Stomach (tissue), 8 donors: ENCODE measurements at regions not wholly inside any gene's neighbourhood (a gene's known extent, or its start where the extent isn't known, plus 50 kb on each side); places are given as distances from the start of the nearest gene placed in this dataset.

Source experiments
- DNase-seq, 2 donors: peaks; one replicate each; pipeline versions ENCODE4 v3.0.0 to v3.0.0-alpha.2; 2013 to 2019
- H3K27ac ChIP-seq, 5 donors: fragments of 200-600 bp in 4 of 5; sonication (generic) in 4 of 5; one replicate each; pipeline ENCODE4 v1.5.1; 2013 to 2019; ENCODE audit warnings: mild to moderate bottlenecking in 1 of 5, moderate library complexity in 1 of 5
- H3K27me3 ChIP-seq, 3 donors: fragments of 200-600 bp; sonication (generic); one replicate each; pipeline ENCODE4 v1.5.1; 2017 to 2019; ENCODE audit warnings: mixed run types in 1 of 3
- H3K36me3 ChIP-seq, 4 donors: fragments of 200-600 bp; sonication (generic); 1 replicate in 3 of 4; 2 replicates in 1 of 4; pipeline ENCODE4 v1.5.1; 2016 to 2019
- H3K4me1 ChIP-seq, 4 donors: fragments of 200-600 bp; sonication (generic); one replicate each; pipeline ENCODE4 v1.5.1; 2016 to 2019
- H3K4me3 ChIP-seq, 4 donors: fragments of 200-600 bp; sonication (generic) in 3 of 4; one replicate each; pipeline ENCODE4 v1.5.1; 2016 to 2019; ENCODE audit warnings: mild to moderate bottlenecking in 1 of 4
- H3K9me3 ChIP-seq, 4 donors: fragments of 200-600 bp; sonication (generic); one replicate each; pipeline ENCODE4 v1.5.1; 2016 to 2019
- EP300 ChIP-seq: sonication (generic); formaldehyde crosslinking; IDR thresholded peaks from one replicate; pipeline ENCODE4 v1.6.1; 2017; ENCODE audit warnings: antibody characterized with exemption
- POLR2A ChIP-seq, 4 donors: fragments of 450-650 bp; IDR thresholded peaks; one replicate each; pipeline ENCODE4 v1.6.1; 2016; ENCODE audit warnings: antibody characterized with exemption in 4 of 4, control low read depth in 2 of 4, mild to moderate bottlenecking in 1 of 4, moderate library complexity in 1 of 4
- POLR2AphosphoS5 ChIP-seq, 3 donors: sonication (generic); formaldehyde crosslinking; IDR thresholded peaks; one replicate each; pipeline ENCODE4 v1.6.1; 2016; ENCODE audit warnings: antibody characterized with exemption in 3 of 3
- WGBS, 5 donors: extraction: QIAGEN DNeasy Blood & Tissue Kit in 3 of 5; methylation state at CpG; one replicate each; pipeline versions ENCODE4 v1.1.5 to v1.1.7; 2013 to 2018; 5-methylcytosine and 5-hydroxymethylcytosine counted together
- intact Hi-C: fragments of 100-400 bp; cut with DNase I; formaldehyde crosslinking; loops from one replicate; pipeline ENCODE4 v1.15.1; 2023; ENCODE audit warnings: low total_unique reads
- TF ChIP-seq, protein P1 (sequence below), 7 experiments: fragments of 450-650 bp in 4 of 7; fragments of 200-600 bp in 3 of 7; sonication (generic) in 3 of 7; IDR thresholded peaks; one replicate each; pipeline ENCODE4 v1.5.1; 2016 to 2019; ENCODE audit warnings: antibody characterized with exemption in 7 of 7, control low read depth in 2 of 7, mild to moderate bottlenecking in 1 of 7
- donor health status: healthy with polysubstance abuse.
- donor health status: Bipolar disorder and iron deficiency.
- donor health status: healthy.

DNA sequence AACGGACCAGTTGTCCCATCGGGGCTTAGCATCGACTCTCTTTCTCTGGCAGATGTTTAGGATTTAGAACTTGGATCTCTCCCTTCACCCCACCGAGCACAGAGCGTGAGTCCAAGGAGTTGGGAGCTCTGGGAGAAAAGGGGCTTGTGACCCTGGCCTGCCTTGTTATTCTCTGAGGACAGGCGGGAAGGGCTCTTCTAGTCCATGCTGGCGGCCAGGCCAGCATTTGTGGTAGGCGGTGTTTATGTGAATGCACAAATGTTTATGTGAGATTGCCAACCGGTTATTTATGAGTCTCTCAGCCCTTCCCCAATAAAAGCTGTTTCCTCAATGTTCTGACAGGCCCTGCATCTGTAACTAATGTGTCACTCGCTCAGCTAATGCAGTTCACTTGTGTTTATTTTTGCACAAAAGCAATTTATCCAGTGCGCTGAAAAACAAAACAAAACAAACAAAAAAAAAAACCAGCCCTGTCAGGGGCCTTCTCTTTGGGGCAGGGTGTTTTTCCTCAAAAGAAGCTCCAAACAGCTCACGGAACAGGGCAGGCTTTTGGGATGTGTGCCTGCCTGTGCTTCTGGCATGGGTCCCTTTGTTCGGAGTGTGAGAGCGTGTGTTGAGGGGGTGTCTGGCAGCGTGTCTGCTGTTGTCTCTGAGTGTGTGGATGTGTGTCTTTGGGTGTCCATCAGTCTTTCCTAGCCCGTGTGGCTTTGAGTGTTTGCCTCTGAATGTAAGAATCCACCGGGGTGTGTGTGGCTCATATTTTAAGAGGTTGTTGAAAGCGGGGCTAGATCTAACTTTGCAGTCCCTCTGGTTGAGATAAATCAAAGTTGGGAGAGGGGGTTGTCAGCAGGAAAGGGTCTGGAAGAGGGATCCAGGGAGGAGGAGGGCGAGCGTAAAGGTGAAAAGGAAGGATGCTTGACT is 52.8 kb upstream of the HAAO start:
- peaks cover 4 to 45% (median 15%) of the 10 kb centered on the region in 4 donors for H3K4me1 ChIP-seq
- peak in 1 of 2 donors; percentile 86 for DNase-seq
- no peak overlapping the region for H3K4me3 ChIP-seq
- intact Hi-C loops, result no loop called here
- no peaks in the 10 kb centered on the region for H3K36me3 ChIP-seq
- no peaks in the 10 kb centered on the region for H3K27me3 ChIP-seq
- TF ChIP-seq EP300 (no peak), POLR2AphosphoS5 (IDR thresholded peaks at IDR 0.05) (peak in 2 of 3 donors; percentile 44 to 67)
- WGBS, 5 donors, result 47 to 65% (median 53%) methylated on average over 19 to 20 of the region's 20 CpGs
- no peaks in the 10 kb centered on the region for H3K9me3 ChIP-seq
- H3K27ac ChIP-seq, result peak overlapping the region in 4 of 5 donors; percentile 28 to 71 (median 62)

DNA sequence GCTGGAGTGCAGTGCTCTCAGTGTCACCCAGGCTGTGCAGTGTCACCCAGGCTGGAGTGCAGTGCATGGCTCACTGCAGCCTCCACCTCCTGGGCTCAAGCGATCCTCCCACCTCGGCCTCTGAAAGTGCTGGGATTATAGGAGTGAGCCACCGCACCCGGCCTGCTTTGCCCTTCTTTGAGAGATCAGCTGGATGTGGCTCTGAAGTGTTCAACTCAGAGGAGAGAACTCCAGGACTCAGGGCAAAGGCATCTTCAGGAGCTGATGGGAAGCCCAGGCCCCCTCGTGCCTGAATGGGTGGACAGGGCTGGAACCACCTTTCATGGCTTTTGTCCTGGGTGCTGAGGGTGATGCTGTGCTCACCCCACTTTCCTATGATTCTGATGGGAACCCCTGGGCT is 52.0 kb upstream of the HAAO start:
- DNase-seq, result no peak
- peaks cover 4 to 45% (median 16%) of the 10 kb centered on the region in 4 donors for H3K4me1 ChIP-seq
- no peaks in the 10 kb centered on the region for H3K36me3 ChIP-seq
- intact Hi-C loops, result no loop called here
- no peaks in the 10 kb centered on the region for H3K9me3 ChIP-seq
- 79 to 90% (median 88%) methylated on average over 1 to 5 of the region's 5 CpGs for WGBS, 5 donors
- TF ChIP-seq POLR2A (IDR thresholded peaks at IDR 0.05) (no peak), POLR2AphosphoS5 (IDR thresholded peaks at IDR 0.05) (no peak), EP300 (no peak)
- TF ChIP-seq, protein P1, sequence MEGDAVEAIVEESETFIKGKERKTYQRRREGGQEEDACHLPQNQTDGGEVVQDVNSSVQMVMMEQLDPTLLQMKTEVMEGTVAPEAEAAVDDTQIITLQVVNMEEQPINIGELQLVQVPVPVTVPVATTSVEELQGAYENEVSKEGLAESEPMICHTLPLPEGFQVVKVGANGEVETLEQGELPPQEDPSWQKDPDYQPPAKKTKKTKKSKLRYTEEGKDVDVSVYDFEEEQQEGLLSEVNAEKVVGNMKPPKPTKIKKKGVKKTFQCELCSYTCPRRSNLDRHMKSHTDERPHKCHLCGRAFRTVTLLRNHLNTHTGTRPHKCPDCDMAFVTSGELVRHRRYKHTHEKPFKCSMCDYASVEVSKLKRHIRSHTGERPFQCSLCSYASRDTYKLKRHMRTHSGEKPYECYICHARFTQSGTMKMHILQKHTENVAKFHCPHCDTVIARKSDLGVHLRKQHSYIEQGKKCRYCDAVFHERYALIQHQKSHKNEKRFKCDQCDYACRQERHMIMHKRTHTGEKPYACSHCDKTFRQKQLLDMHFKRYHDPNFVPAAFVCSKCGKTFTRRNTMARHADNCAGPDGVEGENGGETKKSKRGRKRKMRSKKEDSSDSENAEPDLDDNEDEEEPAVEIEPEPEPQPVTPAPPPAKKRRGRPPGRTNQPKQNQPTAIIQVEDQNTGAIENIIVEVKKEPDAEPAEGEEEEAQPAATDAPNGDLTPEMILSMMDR (IDR thresholded peaks at IDR 0.05), result no peak
- no peaks in the 10 kb centered on the region for H3K27me3 ChIP-seq
- H3K27ac ChIP-seq, result peak overlapping the region in 4 of 5 donors; percentile 28 to 71 (median 62)
- H3K4me3 ChIP-seq, result no peak overlapping the region

DNA sequence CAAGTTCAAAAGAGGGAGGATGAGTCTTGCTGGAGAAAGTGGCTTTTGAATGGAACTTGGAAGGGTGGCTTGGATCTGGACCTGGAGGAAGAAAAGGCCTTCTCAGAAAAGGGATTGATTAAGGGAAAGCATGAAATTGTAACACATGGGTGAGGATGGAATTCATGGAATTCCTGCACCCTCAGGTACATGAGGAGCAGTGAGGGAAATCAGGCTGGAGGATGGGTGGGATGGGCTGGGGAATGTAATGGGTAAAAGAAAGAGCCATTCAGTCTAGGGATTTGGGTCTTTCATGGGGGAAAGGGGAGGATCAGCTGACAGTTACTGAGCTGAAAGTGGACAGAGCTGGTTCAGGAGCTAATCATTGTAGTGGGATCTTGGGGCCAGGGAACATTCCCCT is 51.2 kb upstream of the HAAO start:
- no peaks in the 10 kb centered on the region for H3K9me3 ChIP-seq
- H3K4me1 ChIP-seq, result peaks cover 4 to 45% (median 16%) of the 10 kb centered on the region in 4 donors
- DNase-seq, result no peak
- no peaks in the 10 kb centered on the region for H3K36me3 ChIP-seq
- TF ChIP-seq POLR2AphosphoS5 (IDR thresholded peaks at IDR 0.05) (no peak), EP300 (no peak), POLR2A (IDR thresholded peaks at IDR 0.05) (no peak)
- TF ChIP-seq, protein P1 (IDR thresholded peaks at IDR 0.05), result no peak
- intact Hi-C loops, result no loop called here
- H3K27ac ChIP-seq, result peak overlapping the region in 2 of 5 donors; percentile 57 to 67
- no peak overlapping the region for H3K4me3 ChIP-seq
- H3K27me3 ChIP-seq, result no peaks in the 10 kb centered on the region

DNA sequence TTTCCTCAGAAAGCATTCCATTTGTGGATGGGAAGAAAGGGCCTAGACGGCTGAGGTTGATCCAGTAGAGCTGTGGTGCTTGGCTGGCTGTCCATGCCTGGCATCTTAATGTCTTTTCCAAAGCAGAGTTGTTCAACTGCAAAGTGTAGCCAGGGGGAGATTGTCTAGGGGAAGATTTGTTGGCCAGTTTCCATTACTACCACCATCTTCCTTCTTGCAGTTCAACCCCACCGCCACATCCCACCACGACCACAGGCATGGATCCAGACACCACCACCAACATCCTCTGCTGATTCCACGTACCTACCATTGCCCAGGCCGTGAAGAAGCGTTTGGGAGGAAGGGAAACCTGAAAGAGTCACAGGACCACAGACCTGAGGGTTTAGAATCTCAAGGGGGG is 50.7 kb upstream of the HAAO start:
- Histone ChIP-seq H3K4me1 (peaks cover 4 to 45% (median 16%) of the 10 kb centered on the region in 4 donors), H3K27me3 (no peaks in the 10 kb centered on the region), H3K36me3 (no peaks in the 10 kb centered on the region), H3K27ac (peak overlapping the region in 2 of 5 donors; percentile 57 to 67), H3K4me3 (no peak overlapping the region), H3K9me3 (no peaks in the 10 kb centered on the region)
- TF ChIP-seq POLR2A (IDR thresholded peaks at IDR 0.05) (no peak), EP300 (no peak), POLR2AphosphoS5 (IDR thresholded peaks at IDR 0.05) (no peak)
- TF ChIP-seq, protein P1 (IDR thresholded peaks at IDR 0.05), result no peak
- intact Hi-C loops, result no loop called here
- no peak for DNase-seq
- 70 to 91% (median 85%) methylated on average over 6 of the region's 6 CpGs for WGBS, 5 donors

DNA sequence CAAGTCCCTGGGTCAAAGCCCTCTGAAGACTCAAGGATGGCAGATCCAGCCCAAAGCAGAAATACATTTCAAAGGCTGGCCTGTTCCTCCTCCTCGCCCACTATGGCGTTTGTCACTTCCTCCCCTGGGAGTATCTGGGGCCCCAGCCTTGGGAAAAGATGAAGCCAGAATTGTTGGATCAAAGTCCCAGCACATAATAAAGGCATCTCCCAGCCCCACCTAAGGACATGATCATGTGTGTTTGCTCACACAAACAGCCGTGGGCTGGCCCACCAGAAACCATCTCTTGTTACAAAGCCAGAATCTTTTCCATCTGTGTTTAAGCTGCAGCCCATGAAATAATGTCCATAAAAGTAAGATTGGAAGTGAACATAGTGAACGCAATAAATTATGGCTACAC is 50.1 kb upstream of the HAAO start:
- H3K27ac ChIP-seq, result no peak overlapping the region
- H3K4me3 ChIP-seq, result no peak overlapping the region
- intact Hi-C loops, result no loop called here
- TF ChIP-seq EP300 (no peak), POLR2AphosphoS5 (IDR thresholded peaks at IDR 0.05) (no peak), POLR2A (IDR thresholded peaks at IDR 0.05) (no peak)
- TF ChIP-seq, protein P1 (IDR thresholded peaks at IDR 0.05), result no peak
- no peaks in the 10 kb centered on the region for H3K36me3 ChIP-seq
- WGBS, 5 donors, result 75 to 85% (median 85%) methylated on average over 4 of the region's 4 CpGs
- DNase-seq, result no peak
- H3K9me3 ChIP-seq, result no peaks in the 10 kb centered on the region
- H3K27me3 ChIP-seq, result no peaks in the 10 kb centered on the region
- peaks cover 4 to 45% (median 16%) of the 10 kb centered on the region in 4 donors for H3K4me1 ChIP-seq
